Activated CD4-positive, alpha-beta memory T cell treated with anti-CD3 and anti-CD28 coated beads, Interleukin-2, amount 10 ng/mL, durations not matched to agents 7 days and 5 days (primary cell): ENCODE measurements at regions not wholly inside any gene's neighbourhood (a gene's known extent, or its start where the extent isn't known, plus 50 kb on each side); places are given as distances from the start of the nearest gene placed in this dataset.
"Not testable (repeated sequence)": the region's sequence is repeated elsewhere in the genome, so short reads cannot be mapped to it uniquely, and the experiment has no call there.

Experiments
- CTCF ChIA-PET: fragments of 350-600 bp; sonication (Branson Sonifier 250); formaldehyde crosslinking; loops from one replicate; lab custom pipeline; 2021; ENCODE audit warnings: antibody characterized with exemption, inconsistent platforms; lab: Charles Lee
- POLR2A ChIA-PET: fragments of 350-600 bp; sonication (Branson Sonifier 250); formaldehyde crosslinking; loops from one replicate; lab custom pipeline; 2021; ENCODE audit warnings: antibody characterized with exemption; lab: Charles Lee
- DNase-seq: peaks from one replicate; pipeline ENCODE4 v3.0.0-alpha.2; 2020
- H3K27ac Mint-ChIP-seq: one replicate; pipeline ENCODE4 v1.8.0; 2021; ENCODE audit warnings: mild to moderate bottlenecking, mixed read lengths
- H3K27me3 Mint-ChIP-seq: one replicate; pipeline ENCODE4 v1.8.0; 2021; ENCODE audit warnings: mixed read lengths
- H3K36me3 Mint-ChIP-seq: one replicate; pipeline ENCODE4 v1.8.0; 2021; ENCODE audit warnings: low read depth, mixed read lengths
- H3K4me1 Mint-ChIP-seq: one replicate; pipeline ENCODE4 v1.8.0; 2021; ENCODE audit warnings: mixed read lengths
- H3K4me3 Mint-ChIP-seq: one replicate; pipeline ENCODE4 v1.8.0; 2021; ENCODE audit warnings: mild to moderate bottlenecking, mixed read lengths
- H3K9me3 Mint-ChIP-seq: one replicate; pipeline ENCODE4 v1.8.0; 2021; ENCODE audit warnings: mixed read lengths

DNA sequence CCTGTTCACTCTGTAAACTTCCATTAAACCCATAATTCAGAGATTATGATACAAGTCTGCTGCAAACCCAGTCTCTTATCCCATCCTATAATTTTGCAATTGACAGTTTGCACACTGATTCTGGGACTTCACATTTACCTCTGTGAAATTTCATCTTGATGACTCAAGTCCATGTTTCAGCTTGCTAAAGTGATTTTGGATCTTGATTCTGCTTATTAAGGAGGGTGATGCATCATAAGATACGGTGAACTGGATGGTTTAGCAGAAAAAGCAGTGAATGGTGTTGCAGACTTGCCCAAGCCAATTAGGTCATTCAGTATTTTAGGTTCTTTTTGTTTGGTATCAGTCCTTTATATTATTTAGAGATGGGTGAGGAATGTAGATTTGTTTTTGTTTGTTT lies 125.5 kb upstream of the PODXL start:
- Mint-ChIP-seq H3K27me3 (peaks cover 17% of the 10 kb centered on the region), H3K36me3 (no peaks in the 10 kb centered on the region), H3K4me1 (no peaks in the 10 kb centered on the region), H3K9me3 (no peaks in the 10 kb centered on the region), H3K27ac (no peak overlapping the region), H3K4me3 (no peak overlapping the region)
- no peak for DNase-seq
- ChIA-PET POLR2A (no interaction called here), CTCF (interaction anchor here (1.5 kb wide), 1 partner anchor 9 kb away, joined by 12 read pairs; no protein-coding TSS in a partner anchor)

GRCh38 chr7:131679071-131679470 lies 122.6 kb upstream of the PODXL start:
- POLR2A ChIA-PET, H3K4me1 Mint-ChIP-seq, H3K36me3 Mint-ChIP-seq: not testable (repeated sequence)

GRCh38 chr7:131676850-131677249 lies 120.4 kb upstream of the PODXL start:
- H3K27ac Mint-ChIP-seq, POLR2A ChIA-PET, CTCF ChIA-PET, H3K4me1 Mint-ChIP-seq, H3K36me3 Mint-ChIP-seq, H3K4me3 Mint-ChIP-seq, H3K9me3 Mint-ChIP-seq, DNase-seq: not testable (repeated sequence)
- H3K27me3 Mint-ChIP-seq: peaks cover 13% of the 10 kb centered on the region

More at GRCh38 chr7:131679071-131679470, 122.6 kb upstream of the PODXL start:
- H3K4me3 Mint-ChIP-seq, DNase-seq, H3K9me3 Mint-ChIP-seq, H3K27ac Mint-ChIP-seq: not testable (repeated sequence)
- CTCF ChIA-PET: interaction anchor here (0.6 kb wide), 1 partner anchor 38 kb away, joined by 4 read pairs; no protein-coding TSS in a partner anchor
- peaks cover 14% of the 10 kb centered on the region for H3K27me3 Mint-ChIP-seq

DNA sequence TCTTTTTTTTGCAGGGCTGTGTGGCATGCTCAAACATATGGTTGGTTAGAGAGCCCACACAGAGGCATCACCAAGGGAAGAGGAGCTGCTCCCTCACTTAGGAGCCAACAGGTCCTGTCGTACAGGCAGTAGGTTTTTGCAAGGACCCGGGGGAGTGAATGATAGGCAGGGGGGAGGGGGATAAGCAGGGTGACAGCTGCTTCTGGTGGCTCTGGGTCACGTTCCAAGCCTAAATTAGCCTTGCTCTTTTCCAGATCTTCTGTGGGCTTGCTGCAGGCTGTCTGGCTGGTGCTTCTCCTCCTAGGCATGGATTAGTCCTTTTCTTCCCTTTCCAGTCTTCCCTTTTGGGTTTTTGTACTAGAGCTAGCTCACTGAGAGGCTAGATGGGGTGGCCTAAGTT lies 117.7 kb upstream of the PODXL start:
- Mint-ChIP-seq H3K9me3 (no peaks in the 10 kb centered on the region), H3K36me3 (no peaks in the 10 kb centered on the region), H3K4me1 (no peaks in the 10 kb centered on the region), H3K27ac (no peak overlapping the region), H3K4me3 (no peak overlapping the region), H3K27me3 (peaks cover 20% of the 10 kb centered on the region)
- CTCF ChIA-PET: no interaction called here
- POLR2A ChIA-PET: no interaction called here
- no peak for DNase-seq

DNA sequence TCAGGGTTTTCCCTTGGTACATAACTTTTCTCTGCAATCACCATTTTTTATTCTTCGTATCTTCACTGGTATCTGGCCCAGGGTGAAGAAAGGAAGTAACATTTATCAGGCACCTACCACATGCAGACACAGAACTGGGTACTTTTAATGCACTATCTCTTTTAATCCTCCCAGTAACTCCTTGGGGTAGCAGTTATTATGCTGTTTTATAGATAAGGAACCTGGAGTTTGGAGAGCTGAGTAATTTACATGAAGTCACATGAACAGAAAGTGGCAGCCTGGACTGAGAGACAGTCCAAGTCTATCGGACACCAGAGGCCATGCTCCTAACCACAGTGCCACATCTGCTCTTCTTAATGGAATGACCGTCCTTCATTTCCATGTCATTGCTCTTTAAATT lies 117.1 kb upstream of the PODXL start:
- Mint-ChIP-seq H3K27ac (no peak overlapping the region), H3K36me3 (no peaks in the 10 kb centered on the region), H3K27me3 (peaks cover 18% of the 10 kb centered on the region), H3K9me3 (no peaks in the 10 kb centered on the region), H3K4me1 (no peaks in the 10 kb centered on the region), H3K4me3 (no peak overlapping the region)
- DNase-seq: no peak
- ChIA-PET CTCF (no interaction called here), POLR2A (no interaction called here)

GRCh38 chr7:131670406-131670805 lies 114.0 kb upstream of the PODXL start:
- ChIA-PET CTCF (interaction anchor here (0.6 kb wide), 1 partner anchor 34 kb away, joined by 3 read pairs; no protein-coding TSS in a partner anchor), POLR2A (no interaction called here)
- H3K27me3 Mint-ChIP-seq: peaks cover 20% of the 10 kb centered on the region
- no peaks in the 10 kb centered on the region for H3K4me1 Mint-ChIP-seq
- no peak overlapping the region for H3K27ac Mint-ChIP-seq
- no peaks in the 10 kb centered on the region for H3K9me3 Mint-ChIP-seq
- no peak overlapping the region for H3K4me3 Mint-ChIP-seq
- DNase-seq: no peak
- H3K36me3 Mint-ChIP-seq: no peaks in the 10 kb centered on the region

- POLR2A ChIA-PET: no interaction called here
- no peak for DNase-seq
- H3K4me1 Mint-ChIP-seq: no peaks in the 10 kb centered on the region
- H3K36me3 Mint-ChIP-seq: no peaks in the 10 kb centered on the region
- CTCF ChIA-PET: no interaction called here
- no peak overlapping the region for H3K4me3 Mint-ChIP-seq
- H3K27ac Mint-ChIP-seq: no peak overlapping the region
- H3K9me3 Mint-ChIP-seq: no peaks in the 10 kb centered on the region
- peaks cover 19% of the 10 kb centered on the region for H3K27me3 Mint-ChIP-seq
These were observed 111.3 kb upstream of the PODXL start for GRCh38 chr7:131667699-131668098.

- Mint-ChIP-seq H3K4me1 (no peaks in the 10 kb centered on the region), H3K4me3 (no peak overlapping the region), H3K27ac (no peak overlapping the region), H3K9me3 (no peaks in the 10 kb centered on the region), H3K27me3 (peaks cover 7% of the 10 kb centered on the region), H3K36me3 (no peaks in the 10 kb centered on the region)
- CTCF ChIA-PET: no interaction called here
- DNase-seq: no peak
- POLR2A ChIA-PET: no interaction called here
These were observed 108.6 kb upstream of the PODXL start for GRCh38 chr7:131665021-131665420.

- Mint-ChIP-seq H3K9me3 (no peaks in the 10 kb centered on the region), H3K27ac (no peak overlapping the region), H3K4me1 (no peaks in the 10 kb centered on the region), H3K36me3 (no peaks in the 10 kb centered on the region), H3K27me3 (peaks cover 4% of the 10 kb centered on the region), H3K4me3 (no peak overlapping the region)
- ChIA-PET CTCF (no interaction called here), POLR2A (no interaction called here)
- no peak for DNase-seq
These were observed 108.1 kb upstream of the PODXL start for GRCh38 chr7:131664570-131664969.

DNA sequence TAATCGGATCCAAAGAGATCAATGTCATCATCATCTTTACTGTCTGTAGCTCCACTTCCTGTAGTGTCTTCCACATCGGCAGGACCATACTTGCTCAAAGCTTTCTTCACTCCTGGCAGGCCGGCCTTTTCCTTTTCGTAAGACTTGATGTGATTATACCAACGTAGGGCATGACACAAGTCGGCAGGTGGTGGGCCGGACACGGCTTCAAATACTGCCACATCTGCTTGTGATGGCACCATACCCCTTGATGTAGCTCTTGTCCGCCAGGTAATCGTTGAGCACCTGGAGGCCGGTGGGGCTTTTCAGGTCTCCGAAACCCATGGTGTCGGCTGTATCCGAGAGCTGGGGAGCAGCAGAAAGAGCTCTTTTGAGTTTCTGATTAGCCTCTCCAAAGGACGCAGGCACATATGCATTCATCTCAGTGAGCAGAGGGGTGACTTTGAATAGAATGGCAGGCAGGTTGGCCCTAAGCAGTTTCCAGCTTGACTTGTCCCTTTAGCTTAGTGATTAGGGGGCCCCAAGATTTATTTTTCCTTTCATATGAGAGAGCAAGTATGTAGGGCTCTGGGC lies 106.0 kb upstream of the PODXL start:
- H3K4me3 Mint-ChIP-seq, H3K27me3 Mint-ChIP-seq, H3K27ac Mint-ChIP-seq, H3K4me1 Mint-ChIP-seq, H3K36me3 Mint-ChIP-seq, POLR2A ChIA-PET, DNase-seq, CTCF ChIA-PET, H3K9me3 Mint-ChIP-seq: not testable (repeated sequence)

GRCh38 chr7:131657881-131658280 lies 101.5 kb upstream of the PODXL start:
- DNase-seq: no peak
- no peak overlapping the region for H3K4me3 Mint-ChIP-seq
- peaks cover 2% of the 10 kb centered on the region for H3K27me3 Mint-ChIP-seq
- peaks cover 4% of the 10 kb centered on the region for H3K9me3 Mint-ChIP-seq
- CTCF ChIA-PET: no interaction called here
- no peaks in the 10 kb centered on the region for H3K36me3 Mint-ChIP-seq
- H3K4me1 Mint-ChIP-seq: no peaks in the 10 kb centered on the region
- H3K27ac Mint-ChIP-seq: no peak overlapping the region
- POLR2A ChIA-PET: no interaction called here

DNA sequence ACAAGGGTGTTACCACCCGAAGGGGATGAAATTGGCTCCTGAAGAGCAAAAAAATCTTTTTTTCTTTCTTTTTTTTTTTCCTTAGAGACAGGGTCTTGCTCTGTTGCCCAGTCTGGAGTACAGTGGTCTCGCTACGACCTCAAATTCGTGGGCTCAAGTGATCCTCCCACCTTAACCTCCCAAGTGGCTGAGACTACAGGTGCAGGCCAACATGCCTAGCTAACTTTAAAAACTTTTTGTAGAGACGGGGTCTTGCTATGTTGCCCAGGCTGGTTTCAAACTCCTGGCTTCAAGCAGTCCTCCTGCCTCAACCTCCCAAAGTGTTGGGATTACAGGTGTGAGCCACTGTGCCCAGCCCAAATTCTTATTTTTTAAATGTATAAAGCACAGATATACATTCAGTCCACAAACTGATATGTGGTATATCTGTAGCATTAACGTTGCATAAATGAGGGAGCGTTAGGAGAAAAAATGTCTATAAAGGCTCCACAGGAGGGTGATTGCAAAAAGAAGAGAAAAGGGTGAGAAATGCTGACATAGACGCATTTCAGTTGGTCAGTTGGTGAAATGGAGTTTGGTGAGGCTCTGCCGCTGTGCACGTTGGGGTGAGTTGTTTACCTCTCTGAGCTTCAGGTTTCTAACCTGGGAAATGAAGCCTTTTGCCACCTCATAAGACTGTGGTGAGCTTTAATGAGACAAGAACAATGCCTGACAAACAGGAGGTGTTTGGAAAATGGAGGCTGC lies 100.7 kb upstream of the PODXL start:
- DNase-seq: no peak
- no peak overlapping the region for H3K4me3 Mint-ChIP-seq
- no peaks in the 10 kb centered on the region for H3K27me3 Mint-ChIP-seq
- H3K36me3 Mint-ChIP-seq: no peaks in the 10 kb centered on the region
- H3K4me1 Mint-ChIP-seq: no peaks in the 10 kb centered on the region
- peaks cover 4% of the 10 kb centered on the region for H3K9me3 Mint-ChIP-seq
- ChIA-PET CTCF (no interaction called here), POLR2A (no interaction called here)
- no peak overlapping the region for H3K27ac Mint-ChIP-seq

DNA sequence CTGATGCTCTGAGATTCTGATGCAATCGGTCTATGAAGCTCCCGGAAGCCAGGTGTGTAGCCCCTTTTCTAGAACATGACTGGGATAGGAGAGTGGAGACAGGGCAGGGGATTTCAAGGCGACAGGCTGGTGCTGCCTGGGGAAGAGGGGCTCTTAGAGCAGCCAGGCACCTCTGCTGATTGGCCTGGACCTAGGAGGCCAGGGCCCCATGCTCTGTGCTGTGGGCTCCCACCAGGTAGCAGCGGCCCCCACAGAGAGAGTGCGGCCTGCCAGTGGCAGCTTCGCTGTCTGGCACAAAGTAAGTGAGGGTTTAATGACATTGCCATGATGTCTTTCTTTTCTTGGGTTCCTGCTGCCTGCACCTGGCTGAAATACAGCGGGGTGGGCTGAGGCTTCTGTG lies 99.4 kb upstream of the PODXL start:
- Mint-ChIP-seq H3K36me3 (no peaks in the 10 kb centered on the region), H3K4me3 (no peak overlapping the region), H3K27ac (no peak overlapping the region), H3K9me3 (peaks cover 4% of the 10 kb centered on the region), H3K4me1 (no peaks in the 10 kb centered on the region), H3K27me3 (peaks cover 2% of the 10 kb centered on the region)
- POLR2A ChIA-PET: no interaction called here
- CTCF ChIA-PET: interaction anchor here (0.6 to 2.0 kb wide), 4 partner anchors 9 to 150 kb away, joined by 3 to 7 read pairs (median 5); no protein-coding TSS in a partner anchor
- no peak for DNase-seq

- Mint-ChIP-seq H3K9me3 (peaks cover 4% of the 10 kb centered on the region), H3K4me1 (no peaks in the 10 kb centered on the region), H3K36me3 (no peaks in the 10 kb centered on the region), H3K4me3 (no peak overlapping the region), H3K27me3 (peaks cover 2% of the 10 kb centered on the region), H3K27ac (no peak overlapping the region)
- CTCF ChIA-PET: interaction anchor here (0.6 to 2.0 kb wide), 8 partner anchors 9 to 491 kb away, joined by 3 to 9 read pairs (median 6); no protein-coding TSS in a partner anchor
- POLR2A ChIA-PET: no interaction called here
- no peak for DNase-seq
These were observed 99.0 kb upstream of the PODXL start for GRCh38 chr7:131655447-131655846.
